Activated CD4-positive, alpha-beta memory T cell treated with anti-CD3 and anti-CD28 coated beads for 36 hours (primary cell): ENCODE measurements at regions not wholly inside any gene's neighbourhood (a gene's known extent, or its start where the extent isn't known, plus 50 kb on each side); places are given as distances from the start of the nearest gene placed in this dataset.

Experiments used
- CTCF ChIA-PET: fragments of 350-600 bp; sonication (Branson Sonifier 250); formaldehyde crosslinking; loops from one replicate; lab custom pipeline; 2021; ENCODE audit warnings: antibody characterized with exemption, inconsistent platforms; lab: Charles Lee
- POLR2A ChIA-PET: fragments of 350-600 bp; sonication (Branson Sonifier 250); formaldehyde crosslinking; loops from one replicate; lab custom pipeline; 2021; ENCODE audit warnings: antibody characterized with exemption; lab: Charles Lee
- DNase-seq: peaks from one replicate; pipeline ENCODE4 v3.0.0-alpha.2; 2020
- H3K27ac Mint-ChIP-seq: one replicate; pipeline ENCODE4 v1.8.0; 2021; ENCODE audit warnings: mixed read lengths
- H3K27me3 Mint-ChIP-seq: one replicate; pipeline ENCODE4 v1.8.0; 2021; ENCODE audit warnings: mixed read lengths
- H3K36me3 Mint-ChIP-seq: one replicate; pipeline ENCODE4 v1.8.0; 2021; ENCODE audit warnings: mixed read lengths
- H3K4me1 Mint-ChIP-seq: one replicate; pipeline ENCODE4 v1.8.0; 2021; ENCODE audit warnings: low read depth, mixed read lengths
- H3K4me3 Mint-ChIP-seq: one replicate; pipeline ENCODE4 v1.8.0; 2021; ENCODE audit warnings: mild to moderate bottlenecking, mixed read lengths
- H3K9me3 Mint-ChIP-seq: one replicate; pipeline ENCODE4 v1.8.0; 2021; ENCODE audit warnings: mixed read lengths
- intact Hi-C: fragments of 100-400 bp; cut with micrococcal nuclease; formaldehyde crosslinking; loops from one replicate; pipeline ENCODE4 v1.15.1; 2023

- POLR2A ChIA-PET: no interaction called here
- intact Hi-C loops: no loop called here
- H3K4me3 Mint-ChIP-seq: no peak overlapping the region
- CTCF ChIA-PET: interaction anchor here (0.7 kb wide), 1 partner anchor 24 kb away, joined by 3 read pairs; no protein-coding TSS in a partner anchor
- no peak for DNase-seq
- no peaks in the 10 kb centered on the region for H3K27me3 Mint-ChIP-seq
- H3K4me1 Mint-ChIP-seq: no peaks in the 10 kb centered on the region
- no peak overlapping the region for H3K27ac Mint-ChIP-seq
- peaks cover 12% of the 10 kb centered on the region for H3K9me3 Mint-ChIP-seq
- no peaks in the 10 kb centered on the region for H3K36me3 Mint-ChIP-seq
Measured at GRCh38 chr2:116717832-116718231, 1096.7 kb upstream of the DDX18 start.

GRCh38 chr2:116718451-116718850 is 1096.0 kb upstream of the DDX18 start:
- CTCF ChIA-PET: no interaction called here
- Mint-ChIP-seq H3K27me3 (no peaks in the 10 kb centered on the region), H3K27ac (no peak overlapping the region)

GRCh38 chr2:116719836-116720235 is 1094.7 kb upstream of the DDX18 start:
- no peaks in the 10 kb centered on the region for H3K36me3 Mint-ChIP-seq
- H3K9me3 Mint-ChIP-seq: peaks cover 18% of the 10 kb centered on the region
- no peak for DNase-seq
- H3K4me3 Mint-ChIP-seq: no peak overlapping the region
- intact Hi-C loops: no loop called here
- no peak overlapping the region for H3K27ac Mint-ChIP-seq
- H3K27me3 Mint-ChIP-seq: no peaks in the 10 kb centered on the region
- no peaks in the 10 kb centered on the region for H3K4me1 Mint-ChIP-seq
- ChIA-PET POLR2A (no interaction called here), CTCF (no interaction called here)

More at GRCh38 chr2:116718451-116718850, 1096.0 kb upstream of the DDX18 start:
- H3K9me3 Mint-ChIP-seq: peaks cover 13% of the 10 kb centered on the region
- POLR2A ChIA-PET: no interaction called here
- no peaks in the 10 kb centered on the region for H3K36me3 Mint-ChIP-seq
- intact Hi-C loops: no loop called here
- H3K4me3 Mint-ChIP-seq: no peak overlapping the region
- no peak for DNase-seq
- no peaks in the 10 kb centered on the region for H3K4me1 Mint-ChIP-seq

GRCh38 chr2:116724550-116724949 is 1089.9 kb upstream of the DDX18 start:
- H3K36me3 Mint-ChIP-seq: no peaks in the 10 kb centered on the region
- intact Hi-C loops: no loop called here
- no peak for DNase-seq
- POLR2A ChIA-PET: no interaction called here
- H3K9me3 Mint-ChIP-seq: peaks cover 32% of the 10 kb centered on the region
- no peaks in the 10 kb centered on the region for H3K27me3 Mint-ChIP-seq
- CTCF ChIA-PET: no interaction called here
- no peak overlapping the region for H3K27ac Mint-ChIP-seq
- H3K4me3 Mint-ChIP-seq: no peak overlapping the region
- H3K4me1 Mint-ChIP-seq: no peaks in the 10 kb centered on the region

- CTCF ChIA-PET: no interaction called here
- H3K4me3 Mint-ChIP-seq: no peak overlapping the region
Measured at GRCh38 chr2:116732322-116732721, 1082.2 kb upstream of the DDX18 start.

GRCh38 chr2:116733699-116734098 is 1080.8 kb upstream of the DDX18 start:
- CTCF ChIA-PET: no interaction called here
- Mint-ChIP-seq H3K36me3 (no peaks in the 10 kb centered on the region), H3K4me3 (no peak overlapping the region), H3K27me3 (no peaks in the 10 kb centered on the region), H3K27ac (no peak overlapping the region), H3K4me1 (no peaks in the 10 kb centered on the region), H3K9me3 (peaks cover 9% of the 10 kb centered on the region)
- intact Hi-C loops: no loop called here
- no peak for DNase-seq
- POLR2A ChIA-PET: no interaction called here

More at GRCh38 chr2:116732322-116732721, 1082.2 kb upstream of the DDX18 start:
- no peaks in the 10 kb centered on the region for H3K27me3 Mint-ChIP-seq
- H3K4me1 Mint-ChIP-seq: no peaks in the 10 kb centered on the region
- no peaks in the 10 kb centered on the region for H3K36me3 Mint-ChIP-seq
- H3K9me3 Mint-ChIP-seq: peaks cover 19% of the 10 kb centered on the region
- intact Hi-C loops: no loop called here
- no peak for DNase-seq
- POLR2A ChIA-PET: no interaction called here
- H3K27ac Mint-ChIP-seq: no peak overlapping the region

GRCh38 chr2:116737951-116738350 is 1076.5 kb upstream of the DDX18 start:
- peaks cover 9% of the 10 kb centered on the region for H3K9me3 Mint-ChIP-seq
- H3K4me3 Mint-ChIP-seq: no peak overlapping the region
- H3K27me3 Mint-ChIP-seq: no peaks in the 10 kb centered on the region
- no peaks in the 10 kb centered on the region for H3K4me1 Mint-ChIP-seq
- H3K27ac Mint-ChIP-seq: no peak overlapping the region
- no peak for DNase-seq
- no peaks in the 10 kb centered on the region for H3K36me3 Mint-ChIP-seq
- POLR2A ChIA-PET: no interaction called here
- CTCF ChIA-PET: no interaction called here
- intact Hi-C loops: no loop called here

GRCh38 chr2:116747103-116747502 is 1067.4 kb upstream of the DDX18 start:
- POLR2A ChIA-PET: no interaction called here
- Mint-ChIP-seq H3K27me3 (no peaks in the 10 kb centered on the region), H3K36me3 (no peaks in the 10 kb centered on the region), H3K4me1 (no peaks in the 10 kb centered on the region), H3K4me3 (no peak overlapping the region), H3K9me3 (peaks cover 17% of the 10 kb centered on the region), H3K27ac (no peak overlapping the region)
- intact Hi-C loops: no loop called here
- no peak for DNase-seq
- CTCF ChIA-PET: no interaction called here

GRCh38 chr2:116749994-116750393 is 1064.5 kb upstream of the DDX18 start:
- Mint-ChIP-seq H3K27ac (no peak overlapping the region), H3K36me3 (no peaks in the 10 kb centered on the region), H3K27me3 (no peaks in the 10 kb centered on the region), H3K4me3 (no peak overlapping the region), H3K9me3 (peaks cover 16% of the 10 kb centered on the region), H3K4me1 (no peaks in the 10 kb centered on the region)
- ChIA-PET CTCF (no interaction called here), POLR2A (no interaction called here)
- DNase-seq: no peak
- intact Hi-C loops: no loop called here

- no peak overlapping the region for H3K4me3 Mint-ChIP-seq
- no peak for DNase-seq
- intact Hi-C loops: no loop called here
- ChIA-PET CTCF (interaction anchor here (0.7 kb wide), 1 partner anchor 391 kb away, joined by 3 read pairs; no protein-coding TSS in a partner anchor), POLR2A (no interaction called here)
- H3K27me3 Mint-ChIP-seq: no peaks in the 10 kb centered on the region
- no peaks in the 10 kb centered on the region for H3K4me1 Mint-ChIP-seq
- no peaks in the 10 kb centered on the region for H3K36me3 Mint-ChIP-seq
- H3K27ac Mint-ChIP-seq: no peak overlapping the region
- peaks cover 13% of the 10 kb centered on the region for H3K9me3 Mint-ChIP-seq
Measured at GRCh38 chr2:116754381-116755101, 1060.0 kb upstream of the DDX18 start.

GRCh38 chr2:116761864-116762263 is 1052.6 kb upstream of the DDX18 start:
- Mint-ChIP-seq H3K27ac (no peak overlapping the region), H3K27me3 (no peaks in the 10 kb centered on the region), H3K36me3 (no peaks in the 10 kb centered on the region), H3K9me3 (peaks cover 12% of the 10 kb centered on the region), H3K4me1 (no peaks in the 10 kb centered on the region), H3K4me3 (no peak overlapping the region)
- DNase-seq: no peak
- CTCF ChIA-PET: no interaction called here
- POLR2A ChIA-PET: no interaction called here
- intact Hi-C loops: no loop called here

- Mint-ChIP-seq H3K4me1 (no peaks in the 10 kb centered on the region), H3K27me3 (no peaks in the 10 kb centered on the region), H3K4me3 (no peak overlapping the region), H3K36me3 (no peaks in the 10 kb centered on the region), H3K27ac (no peak overlapping the region), H3K9me3 (peaks cover 5% of the 10 kb centered on the region)
- ChIA-PET CTCF (no interaction called here), POLR2A (no interaction called here)
- DNase-seq: no peak
- intact Hi-C loops: no loop called here
Measured at GRCh38 chr2:116769514-116769913, 1045.0 kb upstream of the DDX18 start.

GRCh38 chr2:116776556-116776955 is 1037.9 kb upstream of the DDX18 start:
- intact Hi-C loops: no loop called here
- H3K27ac Mint-ChIP-seq: no peak overlapping the region
- POLR2A ChIA-PET: no interaction called here
- no peaks in the 10 kb centered on the region for H3K36me3 Mint-ChIP-seq
- DNase-seq: no peak
- CTCF ChIA-PET: no interaction called here
- no peak overlapping the region for H3K4me3 Mint-ChIP-seq
- H3K27me3 Mint-ChIP-seq: no peaks in the 10 kb centered on the region
- no peaks in the 10 kb centered on the region for H3K4me1 Mint-ChIP-seq
- peaks cover 18% of the 10 kb centered on the region for H3K9me3 Mint-ChIP-seq
